ENCODE measurements at regions not wholly inside any gene's neighbourhood (a gene's known extent, or its start where the extent isn't known, plus 50 kb on each side); places are given as distances from the start of the nearest gene placed in this dataset.

GRCh38 chr21:22554690-22555316, 1556.6 kb downstream of the NCAM2 start:
- ATAC-seq (no peak), DNase-seq (ENCODE audit: low read depth, low spot score) (no peak)
- ChIA-PET POLR2A (no interaction called here), CTCF (no interaction called here)
- no peaks in the 10 kb centered on the region for H3K9me3 ChIP-seq (ENCODE audit: control insufficient read depth, insufficient read depth, low read depth, low read length)
- no peak overlapping the region; the same call in 1 of the 2 replicates for H3K27ac ChIP-seq (ENCODE audit: low read length)
- no peaks in the 10 kb centered on the region for H3K4me1 ChIP-seq (ENCODE audit: control insufficient read depth, insufficient read depth, low read length)
- no TSS peak for BruUV-seq (replicated peaks)
- in situ Hi-C loops (cut with HindIII; ENCODE audit: low pct_unique_long_range_greater_than_20kb, low sequenced_read_pairs) (no loop called here), intact Hi-C loops (cut with micrococcal nuclease; ENCODE audit: unreplicated experiment) (no loop called here)
- H3K27me3 ChIP-seq (ENCODE audit: control insufficient read depth, insufficient read depth, low read length) = no peaks in the 10 kb centered on the region
- no peaks in the 10 kb centered on the region for H3K36me3 ChIP-seq (ENCODE audit: control insufficient read depth, insufficient read depth, low read length)
- H3K4me3 ChIP-seq (ENCODE audit: low read depth in 2 of 2, low read length in 2 of 2) = no peak overlapping the region
- TF ChIP-seq, protein P1, sequence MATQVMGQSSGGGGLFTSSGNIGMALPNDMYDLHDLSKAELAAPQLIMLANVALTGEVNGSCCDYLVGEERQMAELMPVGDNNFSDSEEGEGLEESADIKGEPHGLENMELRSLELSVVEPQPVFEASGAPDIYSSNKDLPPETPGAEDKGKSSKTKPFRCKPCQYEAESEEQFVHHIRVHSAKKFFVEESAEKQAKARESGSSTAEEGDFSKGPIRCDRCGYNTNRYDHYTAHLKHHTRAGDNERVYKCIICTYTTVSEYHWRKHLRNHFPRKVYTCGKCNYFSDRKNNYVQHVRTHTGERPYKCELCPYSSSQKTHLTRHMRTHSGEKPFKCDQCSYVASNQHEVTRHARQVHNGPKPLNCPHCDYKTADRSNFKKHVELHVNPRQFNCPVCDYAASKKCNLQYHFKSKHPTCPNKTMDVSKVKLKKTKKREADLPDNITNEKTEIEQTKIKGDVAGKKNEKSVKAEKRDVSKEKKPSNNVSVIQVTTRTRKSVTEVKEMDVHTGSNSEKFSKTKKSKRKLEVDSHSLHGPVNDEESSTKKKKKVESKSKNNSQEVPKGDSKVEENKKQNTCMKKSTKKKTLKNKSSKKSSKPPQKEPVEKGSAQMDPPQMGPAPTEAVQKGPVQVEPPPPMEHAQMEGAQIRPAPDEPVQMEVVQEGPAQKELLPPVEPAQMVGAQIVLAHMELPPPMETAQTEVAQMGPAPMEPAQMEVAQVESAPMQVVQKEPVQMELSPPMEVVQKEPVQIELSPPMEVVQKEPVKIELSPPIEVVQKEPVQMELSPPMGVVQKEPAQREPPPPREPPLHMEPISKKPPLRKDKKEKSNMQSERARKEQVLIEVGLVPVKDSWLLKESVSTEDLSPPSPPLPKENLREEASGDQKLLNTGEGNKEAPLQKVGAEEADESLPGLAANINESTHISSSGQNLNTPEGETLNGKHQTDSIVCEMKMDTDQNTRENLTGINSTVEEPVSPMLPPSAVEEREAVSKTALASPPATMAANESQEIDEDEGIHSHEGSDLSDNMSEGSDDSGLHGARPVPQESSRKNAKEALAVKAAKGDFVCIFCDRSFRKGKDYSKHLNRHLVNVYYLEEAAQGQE (IDR thresholded peaks at IDR 0.05; ENCODE audit: insufficient read depth in 1 of 2, low read depth in 2 of 2, low read length in 1 of 2) = no peak
- TF ChIP-seq, protein P2, sequence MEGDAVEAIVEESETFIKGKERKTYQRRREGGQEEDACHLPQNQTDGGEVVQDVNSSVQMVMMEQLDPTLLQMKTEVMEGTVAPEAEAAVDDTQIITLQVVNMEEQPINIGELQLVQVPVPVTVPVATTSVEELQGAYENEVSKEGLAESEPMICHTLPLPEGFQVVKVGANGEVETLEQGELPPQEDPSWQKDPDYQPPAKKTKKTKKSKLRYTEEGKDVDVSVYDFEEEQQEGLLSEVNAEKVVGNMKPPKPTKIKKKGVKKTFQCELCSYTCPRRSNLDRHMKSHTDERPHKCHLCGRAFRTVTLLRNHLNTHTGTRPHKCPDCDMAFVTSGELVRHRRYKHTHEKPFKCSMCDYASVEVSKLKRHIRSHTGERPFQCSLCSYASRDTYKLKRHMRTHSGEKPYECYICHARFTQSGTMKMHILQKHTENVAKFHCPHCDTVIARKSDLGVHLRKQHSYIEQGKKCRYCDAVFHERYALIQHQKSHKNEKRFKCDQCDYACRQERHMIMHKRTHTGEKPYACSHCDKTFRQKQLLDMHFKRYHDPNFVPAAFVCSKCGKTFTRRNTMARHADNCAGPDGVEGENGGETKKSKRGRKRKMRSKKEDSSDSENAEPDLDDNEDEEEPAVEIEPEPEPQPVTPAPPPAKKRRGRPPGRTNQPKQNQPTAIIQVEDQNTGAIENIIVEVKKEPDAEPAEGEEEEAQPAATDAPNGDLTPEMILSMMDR (IDR thresholded peaks at IDR 0.05) = no peak
- no peak for TF ChIP-seq TCF7L2 (IDR thresholded peaks at IDR 0.05; ENCODE audit: low read depth, low read length)
- no peak for TF ChIP-seq POLR2AphosphoS5 (IDR thresholded peaks at IDR 0.05; ENCODE audit: low read depth, low read length)
- TF ChIP-seq SIN3A (IDR thresholded peaks at IDR 0.05; ENCODE audit: borderline replicate concordance, insufficient read depth, low read depth, low read length) = no peak

DNA sequence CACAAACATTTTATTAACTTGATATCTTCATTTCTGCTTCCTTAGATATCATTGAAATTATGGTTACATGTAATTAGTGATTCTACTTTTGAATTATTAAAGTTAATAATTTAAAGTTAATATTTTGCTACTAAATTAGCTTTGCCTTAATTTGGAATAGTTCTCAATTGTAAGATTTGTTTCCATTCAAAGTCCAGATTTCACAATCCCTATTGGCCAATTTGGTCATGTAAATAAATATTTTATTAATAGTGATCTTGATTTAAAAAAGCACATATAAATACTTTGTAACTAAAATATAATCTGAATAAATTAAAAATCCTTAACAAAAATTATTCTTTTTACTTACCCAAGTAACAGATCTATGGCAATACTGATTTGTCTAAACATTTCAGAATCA, 1558.6 kb downstream of the NCAM2 start:
- Histone ChIP-seq H3K4me1 (ENCODE audit: control insufficient read depth, insufficient read depth, low read length) (no peaks in the 10 kb centered on the region), H3K36me3 (ENCODE audit: control insufficient read depth, insufficient read depth, low read length) (no peaks in the 10 kb centered on the region), H3K27me3 (ENCODE audit: control insufficient read depth, insufficient read depth, low read length) (no peaks in the 10 kb centered on the region), H3K9me3 (ENCODE audit: control insufficient read depth, insufficient read depth, low read depth, low read length) (no peaks in the 10 kb centered on the region), H3K27ac (ENCODE audit: low read length) (no peak overlapping the region), H3K4me3 (ENCODE audit: low read depth in 2 of 2, low read length in 2 of 2) (no peak overlapping the region)
- in situ Hi-C loops (cut with HindIII; ENCODE audit: low pct_unique_long_range_greater_than_20kb, low sequenced_read_pairs) (no loop called here), intact Hi-C loops (cut with micrococcal nuclease; ENCODE audit: unreplicated experiment) (no loop called here)
- TF ChIP-seq, protein P1 (IDR thresholded peaks at IDR 0.05; ENCODE audit: insufficient read depth in 1 of 2, low read depth in 2 of 2, low read length in 1 of 2) = no peak
- no TSS peak for BruUV-seq (replicated peaks)
- ChIA-PET CTCF (no interaction called here), POLR2A (no interaction called here)
- ATAC-seq = no peak
- DNase-seq (ENCODE audit: low read depth, low spot score) = no peak

Measured in Panc1 (cell line).